ENCODE measurements at regions not wholly inside any gene's neighbourhood (a gene's known extent, or its start where the extent isn't known, plus 50 kb on each side); places are given as distances from the start of the nearest gene placed in this dataset.

- CTCF ChIA-PET, result no interaction called here
- ATAC-seq (no peak), DNase-seq (no peak)
- Mint-ChIP-seq H3K4me3 (no peak overlapping the region), H3K9me3 (no peaks in the 10 kb centered on the region), H3K27me3 (peaks cover 3% of the 10 kb centered on the region), H3K27ac (no peak overlapping the region), H3K4me1 (ENCODE audit: low read depth) (no peaks in the 10 kb centered on the region), H3K36me3 (ENCODE audit: low read depth) (no peaks in the 10 kb centered on the region)
- POLR2A ChIA-PET, result no interaction called here
- TF ChIP-seq CTCF (IDR thresholded peaks at IDR 0.05), result no peak
- intact Hi-C loops (cut with micrococcal nuclease), result no loop called here
Observed at GRCh38 chr1:166327886-166328285, 161.1 kb upstream of the FAM78B start.

GRCh38 chr1:166328956-166329355 is 162.2 kb upstream of the FAM78B start:
- DNase-seq (no peak), ATAC-seq (no peak)
- ChIA-PET CTCF (no interaction called here), POLR2A (no interaction called here)
- Mint-ChIP-seq H3K27me3 (peaks cover 3% of the 10 kb centered on the region), H3K4me1 (ENCODE audit: low read depth) (no peaks in the 10 kb centered on the region), H3K36me3 (ENCODE audit: low read depth) (no peaks in the 10 kb centered on the region), H3K9me3 (no peaks in the 10 kb centered on the region), H3K4me3 (no peak overlapping the region), H3K27ac (no peak overlapping the region)
- intact Hi-C loops (cut with micrococcal nuclease), result no loop called here
- no peak for TF ChIP-seq CTCF (IDR thresholded peaks at IDR 0.05)

DNA sequence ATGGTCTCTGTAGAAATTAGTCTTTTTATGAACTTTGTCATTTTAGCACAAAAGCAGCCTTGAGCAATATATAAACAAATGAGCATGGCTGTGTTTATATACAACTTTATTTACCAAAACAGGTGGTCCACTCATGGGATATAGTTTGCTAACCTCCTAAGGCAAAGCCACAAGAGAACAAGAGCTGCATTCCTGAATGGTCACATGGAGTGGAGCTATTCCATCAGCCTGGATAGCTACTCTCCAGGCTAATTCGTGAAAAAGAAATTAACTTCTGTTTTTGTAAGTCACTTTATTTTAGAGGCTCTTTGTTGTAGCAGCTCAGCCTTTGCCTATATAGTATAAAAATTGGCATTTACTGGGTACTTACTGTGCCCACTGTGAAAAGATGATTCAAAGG is 163.3 kb upstream of the FAM78B start:
- no peaks in the 10 kb centered on the region for H3K36me3 Mint-ChIP-seq (ENCODE audit: low read depth)
- DNase-seq (no peak), ATAC-seq (no peak)
- ChIA-PET CTCF (no interaction called here), POLR2A (no interaction called here)
- no peaks in the 10 kb centered on the region for H3K4me1 Mint-ChIP-seq (ENCODE audit: low read depth)
- no peak for TF ChIP-seq CTCF (IDR thresholded peaks at IDR 0.05)
- H3K4me3 Mint-ChIP-seq, result no peak overlapping the region
- intact Hi-C loops (cut with micrococcal nuclease), result no loop called here
- no peak overlapping the region for H3K27ac Mint-ChIP-seq
- H3K9me3 Mint-ChIP-seq, result no peaks in the 10 kb centered on the region
- H3K27me3 Mint-ChIP-seq, result peaks cover 3% of the 10 kb centered on the region

DNA sequence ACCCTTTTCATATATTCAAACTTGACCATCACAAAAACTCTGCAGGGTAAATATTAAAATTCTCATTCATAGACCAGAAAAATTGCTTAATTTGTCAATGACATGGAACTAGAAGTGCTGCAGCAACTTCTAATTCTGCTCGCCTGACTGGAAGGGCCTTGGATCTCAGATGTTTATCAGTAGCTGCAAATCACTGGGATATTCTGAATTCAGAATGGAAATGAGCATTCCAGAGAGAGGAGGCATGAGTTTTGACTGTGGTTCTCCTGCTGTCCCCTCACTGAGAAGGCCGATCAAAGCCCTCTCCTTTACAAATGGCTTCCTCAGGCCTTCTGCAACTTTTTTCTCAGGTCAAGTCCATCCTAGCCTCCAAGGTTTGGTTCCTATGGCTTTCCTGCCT is 171.3 kb upstream of the FAM78B start:
- ChIA-PET CTCF (no interaction called here), POLR2A (no interaction called here)
- Mint-ChIP-seq H3K9me3 (no peaks in the 10 kb centered on the region), H3K4me1 (ENCODE audit: low read depth) (no peaks in the 10 kb centered on the region), H3K27me3 (no peaks in the 10 kb centered on the region), H3K4me3 (no peak overlapping the region), H3K27ac (no peak overlapping the region), H3K36me3 (ENCODE audit: low read depth) (no peaks in the 10 kb centered on the region)
- no peak for ATAC-seq
- TF ChIP-seq CTCF (IDR thresholded peaks at IDR 0.05), result no peak
- intact Hi-C loops (cut with micrococcal nuclease), result no loop called here
- no peak for DNase-seq

DNA sequence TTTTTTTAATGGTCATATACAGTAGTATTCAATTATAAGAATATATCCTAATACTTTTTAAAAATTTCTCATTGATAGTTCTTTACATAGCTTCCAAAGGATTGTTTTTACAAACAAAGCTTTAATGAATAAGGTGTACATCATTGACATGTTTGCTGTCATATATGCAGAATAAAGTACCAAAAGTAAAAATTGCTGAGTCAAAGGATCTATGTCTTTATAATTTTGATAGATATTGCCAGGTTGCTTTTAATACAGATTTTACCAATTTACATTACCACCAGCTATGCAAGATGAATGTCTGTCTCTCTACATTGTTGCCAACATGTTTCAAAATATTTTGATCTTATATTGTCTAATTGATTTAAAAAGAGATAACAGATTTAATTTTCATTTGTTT is 173.9 kb upstream of the FAM78B start:
- DNase-seq, result no peak
- CTCF ChIA-PET, result no interaction called here
- no peak overlapping the region for H3K4me3 Mint-ChIP-seq
- no peaks in the 10 kb centered on the region for H3K9me3 Mint-ChIP-seq
- peaks cover under 1% of the 10 kb centered on the region for H3K27me3 Mint-ChIP-seq
- H3K27ac Mint-ChIP-seq, result no peak overlapping the region
- TF ChIP-seq CTCF (IDR thresholded peaks at IDR 0.05), result no peak
- H3K36me3 Mint-ChIP-seq (ENCODE audit: low read depth), result no peaks in the 10 kb centered on the region
- intact Hi-C loops (cut with micrococcal nuclease), result no loop called here
- no peak for ATAC-seq
- POLR2A ChIA-PET, result no interaction called here
- H3K4me1 Mint-ChIP-seq (ENCODE audit: low read depth), result no peaks in the 10 kb centered on the region
